Transverse colon (tissue), 4 donors: ENCODE measurements at regions not wholly inside any gene's neighbourhood (a gene's known extent, or its start where the extent isn't known, plus 50 kb on each side); places are given as distances from the start of the nearest gene placed in this dataset.
"Not testable (repeated sequence)": the region's sequence is repeated elsewhere in the genome, so short reads cannot be mapped to it uniquely, and the experiment has no call there.

Source experiments
- DNase-seq: peaks from one replicate; pipeline ENCODE4 v3.0.0-alpha.2; 2019
- H3K27ac ChIP-seq, 4 donors: fragments of 200-600 bp; sonication (generic); 2 replicates each; pipeline ENCODE4 v1.5.1; 2016 to 2018; ENCODE audit warnings: inconsistent platforms in 4 of 4
- H3K27me3 ChIP-seq: fragments of 200-600 bp; sonication (generic); 2 replicates; pipeline ENCODE4 v1.5.1; 2017; ENCODE audit warnings: inconsistent platforms
- H3K36me3 ChIP-seq, 4 donors: fragments of 200-600 bp; sonication (generic); 2 replicates each; pipeline ENCODE4 v1.5.1; 2017 to 2019; ENCODE audit warnings: inconsistent platforms in 4 of 4
- H3K4me1 ChIP-seq, 4 donors: fragments of 200-600 bp; sonication (generic); 2 replicates each; pipeline ENCODE4 v1.5.1; 2017 to 2020; ENCODE audit warnings: inconsistent platforms in 4 of 4
- H3K4me3 ChIP-seq, 4 donors: fragments of 200-600 bp; sonication (generic); 1 replicate in 1 of 4; 2 replicates in 3 of 4; pipeline versions ENCODE4 v1.5.1 to v1.6.1; 2017 to 2019; ENCODE audit warnings: inconsistent platforms in 4 of 4
- H3K9me3 ChIP-seq, 2 donors: fragments of 200-600 bp; sonication (generic); 2 replicates each; pipeline ENCODE4 v1.5.1; 2017 to 2019; ENCODE audit warnings: inconsistent platforms in 2 of 2
- EP300 ChIP-seq: sonication (generic); formaldehyde crosslinking; IDR thresholded peaks from one replicate; pipeline ENCODE4 v1.6.1; 2017; ENCODE audit warnings: antibody characterized with exemption, low read depth
- POLR2A ChIP-seq: fragments of 450-650 bp; IDR thresholded peaks from one replicate; pipeline ENCODE4 v1.6.1; 2016; ENCODE audit warnings: antibody characterized with exemption, mild to moderate bottlenecking, moderate library complexity
- POLR2AphosphoS5 ChIP-seq, 3 donors: sonication (generic); formaldehyde crosslinking; IDR thresholded peaks; one replicate each; pipeline ENCODE4 v1.6.1; 2016; ENCODE audit warnings: antibody characterized with exemption in 3 of 3
- WGBS, 2 donors: methylation state at CpG; one replicate each; pipeline ENCODE4 v1.1.5; 2018; ENCODE audit warnings: low coverage in 1 of 2; 5-methylcytosine and 5-hydroxymethylcytosine counted together
- in situ Hi-C, 4 donors: fragments of 200-750 bp; cut with MboI; loops; one replicate each; pipeline versions ENCODE4 v1.15.0 to v1.15.1; 2017; ENCODE audit warnings: low sequenced_read_pairs in 3 of 4, low pct_ligation_motif_present in 1 of 4, low pct_unique_long_range_greater_than_20kb in 1 of 4
- intact Hi-C: fragments of 100-400 bp; cut with DNase I; formaldehyde crosslinking; loops from one replicate; pipeline ENCODE4 v1.15.1; 2023; ENCODE audit warnings: low total_unique reads
- TF ChIP-seq, protein P1 (sequence below), 5 experiments: fragments of 200-600 bp in 3 of 5; fragments of 450-650 bp in 2 of 5; sonication (generic) in 3 of 5; IDR thresholded peaks; 1 replicate in 2 of 5; 2 replicates in 3 of 5; pipeline ENCODE4 v1.5.1; 2016 to 2017; ENCODE audit warnings: antibody characterized with exemption in 5 of 5, inconsistent platforms in 3 of 5, mild to moderate bottlenecking in 2 of 5, moderate library complexity in 1 of 5

DNA sequence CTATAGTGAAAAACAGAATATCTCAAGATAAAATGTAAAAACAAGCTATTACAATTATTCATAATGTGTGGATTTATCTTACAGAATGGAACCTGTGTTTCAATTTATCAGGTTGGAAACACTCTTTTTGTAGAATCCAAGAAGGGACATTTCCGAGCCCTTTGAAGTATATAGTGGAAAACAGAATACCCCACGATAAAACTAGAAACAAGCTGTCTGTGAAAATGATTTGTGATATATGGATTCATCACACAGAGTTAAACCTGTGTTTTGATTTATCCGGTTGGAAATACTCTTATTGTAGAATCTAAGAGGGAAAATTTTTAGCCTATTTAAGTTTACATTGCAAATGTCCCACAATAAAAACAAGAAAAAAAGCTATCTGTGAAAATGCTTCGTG, 388.2 kb downstream of the PRDM9 start:
- no peak overlapping the region for H3K4me3 ChIP-seq
- no peak for TF ChIP-seq POLR2A
- no peak for TF ChIP-seq EP300
- no peak for TF ChIP-seq POLR2AphosphoS5 (IDR thresholded peaks at IDR 0.05)

DNA sequence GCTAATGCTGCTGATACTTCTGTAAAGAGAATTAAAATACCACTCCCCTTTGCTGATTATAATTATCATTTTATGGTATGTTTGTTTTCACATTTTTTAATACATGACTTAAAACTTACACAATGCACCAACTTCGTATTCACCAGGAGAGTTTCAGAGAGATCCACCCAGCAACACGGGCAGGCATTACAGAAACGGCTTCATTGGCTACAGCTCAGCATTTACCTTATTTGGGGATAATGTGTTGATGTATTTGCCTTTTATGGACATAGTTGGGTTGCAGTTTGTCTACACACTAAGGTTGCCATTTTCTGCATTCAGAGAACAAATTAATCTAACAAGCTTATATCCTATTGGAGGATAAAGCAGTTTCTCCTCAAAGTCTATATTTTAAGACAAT, 423.6 kb downstream of the PRDM9 start:
- H3K4me3 ChIP-seq: no peak overlapping the region
- H3K4me1 ChIP-seq: no peaks in the 10 kb centered on the region
- no peaks in the 10 kb centered on the region for H3K27me3 ChIP-seq
- in situ Hi-C loops: no loop called here
- H3K27ac ChIP-seq: no peak overlapping the region
- DNase-seq: no peak
- TF ChIP-seq POLR2A: no peak
- no peaks in the 10 kb centered on the region for H3K9me3 ChIP-seq
- H3K36me3 ChIP-seq: no peaks in the 10 kb centered on the region
- WGBS, 2 donors: 70% methylated on average over 3 of the region's 3 CpGs; no CpG with 5 or more reads in 1 of the 2 donors
- intact Hi-C loops: no loop called here

More for the DNA sequence above, 388.2 kb downstream of the PRDM9 start:
- 69 to 72% methylated on average over 4 of the region's 4 CpGs for WGBS, 2 donors
- H3K4me1 ChIP-seq: no peaks in the 10 kb centered on the region
- H3K27ac ChIP-seq: no peak overlapping the region
- H3K36me3 ChIP-seq: no peaks in the 10 kb centered on the region
- peaks cover 4 to 12% of the 10 kb centered on the region in 2 donors for H3K9me3 ChIP-seq
- H3K27me3 ChIP-seq: no peaks in the 10 kb centered on the region
- intact Hi-C loops: no loop called here
- in situ Hi-C loops: no loop called here
- no peak for DNase-seq

DNA sequence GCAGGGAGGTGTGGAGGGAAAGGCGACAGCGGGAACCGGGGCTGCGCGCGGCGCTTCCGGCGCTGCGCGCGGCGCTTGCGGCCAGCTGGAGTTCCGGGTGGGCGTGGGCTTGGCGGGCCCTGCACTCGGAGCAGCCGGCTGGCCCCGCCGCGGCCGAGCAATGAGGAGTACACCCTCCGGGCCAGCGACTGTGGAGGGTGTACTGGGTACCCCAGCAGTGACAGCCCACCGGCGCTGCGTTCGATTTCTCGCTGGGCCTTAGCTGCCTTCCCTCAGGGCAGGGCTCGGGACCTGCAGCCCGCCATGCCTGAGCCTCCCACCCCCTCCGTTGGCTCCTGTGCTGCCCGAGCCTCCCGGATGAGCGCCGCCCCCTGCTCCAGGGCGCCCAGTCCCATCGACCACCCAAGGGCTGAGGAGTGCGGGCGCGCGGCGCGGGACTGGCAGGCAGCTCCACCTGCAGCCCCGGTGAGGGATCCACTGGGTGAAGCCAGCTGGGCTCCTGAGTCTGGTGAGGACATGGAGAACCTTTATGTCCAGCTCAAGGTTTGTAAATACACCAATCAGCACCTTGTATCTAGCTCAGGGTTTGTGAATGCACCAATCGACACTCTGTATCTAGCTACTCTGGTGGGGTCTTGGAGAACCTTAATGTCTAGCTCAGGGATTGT, 444.0 kb downstream of the PRDM9 start:
- H3K36me3 ChIP-seq, H3K27me3 ChIP-seq, H3K27ac ChIP-seq, H3K9me3 ChIP-seq, DNase-seq, in situ Hi-C loops, intact Hi-C loops, H3K4me1 ChIP-seq: not testable (repeated sequence)
- 93 to 100% methylated on average over 1 to 45 of the region's 47 CpGs for WGBS, 2 donors
- H3K4me3 ChIP-seq: peak overlapping the region in 2 of 4 donors; percentile 9 to 11

DNA sequence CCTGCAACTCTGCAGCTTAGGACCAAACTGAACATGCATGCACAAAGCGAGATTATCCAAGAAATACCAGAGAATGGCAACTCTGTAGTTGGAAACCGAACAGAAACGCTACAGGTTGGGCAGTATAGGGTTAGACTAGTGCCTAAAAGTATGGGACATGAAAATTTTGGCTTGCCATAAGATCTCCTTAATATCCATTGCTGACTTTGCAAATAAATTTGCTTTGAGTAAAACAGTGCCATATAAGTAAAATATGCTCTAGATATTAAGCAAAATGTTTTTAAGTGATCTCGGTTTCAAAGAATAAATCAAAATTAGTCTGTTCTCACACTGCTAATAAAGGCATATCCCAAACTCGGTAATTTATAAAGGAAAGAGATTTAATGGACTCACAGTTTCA, 456.0 kb downstream of the PRDM9 start:
- Histone ChIP-seq H3K27me3 (no peaks in the 10 kb centered on the region), H3K9me3 (no peaks in the 10 kb centered on the region), H3K27ac (no peak overlapping the region), H3K4me1 (no peaks in the 10 kb centered on the region), H3K4me3 (no peak overlapping the region), H3K36me3 (no peaks in the 10 kb centered on the region)
- no peak for DNase-seq
- intact Hi-C loops: no loop called here
- WGBS, 2 donors: 80 to 90% methylated on average over 5 of the region's 5 CpGs
- TF ChIP-seq, protein P1, sequence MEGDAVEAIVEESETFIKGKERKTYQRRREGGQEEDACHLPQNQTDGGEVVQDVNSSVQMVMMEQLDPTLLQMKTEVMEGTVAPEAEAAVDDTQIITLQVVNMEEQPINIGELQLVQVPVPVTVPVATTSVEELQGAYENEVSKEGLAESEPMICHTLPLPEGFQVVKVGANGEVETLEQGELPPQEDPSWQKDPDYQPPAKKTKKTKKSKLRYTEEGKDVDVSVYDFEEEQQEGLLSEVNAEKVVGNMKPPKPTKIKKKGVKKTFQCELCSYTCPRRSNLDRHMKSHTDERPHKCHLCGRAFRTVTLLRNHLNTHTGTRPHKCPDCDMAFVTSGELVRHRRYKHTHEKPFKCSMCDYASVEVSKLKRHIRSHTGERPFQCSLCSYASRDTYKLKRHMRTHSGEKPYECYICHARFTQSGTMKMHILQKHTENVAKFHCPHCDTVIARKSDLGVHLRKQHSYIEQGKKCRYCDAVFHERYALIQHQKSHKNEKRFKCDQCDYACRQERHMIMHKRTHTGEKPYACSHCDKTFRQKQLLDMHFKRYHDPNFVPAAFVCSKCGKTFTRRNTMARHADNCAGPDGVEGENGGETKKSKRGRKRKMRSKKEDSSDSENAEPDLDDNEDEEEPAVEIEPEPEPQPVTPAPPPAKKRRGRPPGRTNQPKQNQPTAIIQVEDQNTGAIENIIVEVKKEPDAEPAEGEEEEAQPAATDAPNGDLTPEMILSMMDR (IDR thresholded peaks at IDR 0.05): no peak
- TF ChIP-seq POLR2AphosphoS5 (IDR thresholded peaks at IDR 0.05): no peak
- TF ChIP-seq EP300: no peak
- no peak for TF ChIP-seq POLR2A
- in situ Hi-C loops: no loop called here

DNA sequence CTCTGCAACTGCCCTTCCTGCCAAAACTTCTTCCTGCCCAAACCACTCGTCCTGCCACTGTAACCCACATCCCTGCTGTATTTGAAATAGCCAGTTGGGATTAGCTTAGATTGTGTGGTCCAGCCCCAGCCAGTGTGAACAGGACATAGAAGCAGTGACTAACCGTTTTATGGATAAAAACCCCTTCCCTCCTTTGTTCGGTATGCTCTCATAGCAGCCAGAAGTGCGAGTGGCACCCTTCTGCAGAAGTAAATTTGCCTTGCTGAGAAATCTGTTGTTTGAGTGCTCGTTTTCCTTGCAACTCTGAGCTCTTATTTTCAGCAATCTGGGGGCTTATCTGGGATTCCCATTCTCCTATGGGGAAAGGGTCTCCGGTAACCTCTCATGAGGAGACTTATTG, 470.0 kb downstream of the PRDM9 start:
- Histone ChIP-seq H3K9me3 (peaks cover 13 to 17% of the 10 kb centered on the region in 2 donors), H3K27me3 (no peaks in the 10 kb centered on the region), H3K4me3 (no peak overlapping the region), H3K27ac (no peak overlapping the region), H3K4me1 (no peaks in the 10 kb centered on the region), H3K36me3 (no peaks in the 10 kb centered on the region)
- TF ChIP-seq POLR2A: no peak
- TF ChIP-seq POLR2AphosphoS5 (IDR thresholded peaks at IDR 0.05): no peak
- TF ChIP-seq, protein P1 (IDR thresholded peaks at IDR 0.05): no peak
- no peak for TF ChIP-seq EP300
- 42 to 67% methylated on average over 4 to 6 of the region's 6 CpGs for WGBS, 2 donors
- no peak for DNase-seq
- in situ Hi-C loops (no loop called here), intact Hi-C loops (no loop called here)
